Lung (tissue), 11 donors: ENCODE measurements at regions not wholly inside any gene's neighbourhood (a gene's known extent, or its start where the extent isn't known, plus 50 kb on each side); places are given as distances from the start of the nearest gene placed in this dataset.

Experiments used
- ATAC-seq: fragments of 200-7000 bp; cut with Tn5 transposase; one replicate; pipeline ENCODE4 v1.9.1; 2020; ENCODE audit warnings: moderate number of reproducible peaks; ENCODE audit not compliant: insufficient read depth, low FRiP score
- DNase-seq, 3 donors: peaks; one replicate each; pipeline ENCODE4 v3.0.0-alpha.2; 2013 to 2017
- H3K27ac ChIP-seq, 2 donors: one replicate each; pipeline ENCODE4 v1.5.1; 2013; ENCODE audit warnings: mild to moderate bottlenecking in 2 of 2, moderate library complexity in 2 of 2, control low read depth in 1 of 2, inconsistent platforms in 1 of 2, low read depth in 1 of 2, low read length in 1 of 2
- H3K27me3 ChIP-seq, 3 donors: one replicate each; pipeline ENCODE4 v1.5.1; 2013; ENCODE audit warnings: low read length in 2 of 3; ENCODE audit not compliant: control insufficient read depth in 3 of 3, insufficient read depth in 3 of 3
- H3K36me3 ChIP-seq, 4 donors: one replicate each; pipeline ENCODE4 v1.5.1; 2013; ENCODE audit warnings: low read length in 4 of 4, mild to moderate bottlenecking in 1 of 4, moderate library complexity in 1 of 4; ENCODE audit not compliant: control insufficient read depth in 4 of 4, insufficient read depth in 4 of 4
- H3K4me1 ChIP-seq, 5 donors: one replicate each; pipeline ENCODE4 v1.5.1; 2013; ENCODE audit warnings: low read length in 5 of 5, mild to moderate bottlenecking in 2 of 5, moderate library complexity in 1 of 5; ENCODE audit not compliant: control insufficient read depth in 5 of 5, insufficient read depth in 5 of 5
- H3K4me3 ChIP-seq: one replicate; pipeline ENCODE4 v1.5.1; 2013; ENCODE audit warnings: mild to moderate bottlenecking, control low read depth, moderate library complexity
- H3K9ac ChIP-seq, 2 donors: one replicate each; pipeline ENCODE4 v1.5.1; 2013; ENCODE audit warnings: low read length in 2 of 2, control low read depth in 1 of 2; ENCODE audit not compliant: insufficient read depth in 1 of 2
- H3K9me3 ChIP-seq, 4 donors: one replicate each; pipeline ENCODE4 v1.5.1; 2013; ENCODE audit warnings: low read length in 3 of 4, mild to moderate bottlenecking in 1 of 4, moderate library complexity in 1 of 4; ENCODE audit not compliant: control insufficient read depth in 4 of 4, insufficient read depth in 3 of 4
- CTCF ChIP-seq: IDR thresholded peaks from 2 replicates; pipeline ENCODE4 v1.5.1; 2012; ENCODE audit warnings: mild to moderate bottlenecking; ENCODE audit errors: control extremely low read depth, extremely low read depth
- WGBS, 2 donors: extraction: QIAGEN DNeasy Blood & Tissue Kit; methylation state at CpG; one replicate each; pipeline ENCODE4 v1.1.7; 2013; 5-methylcytosine and 5-hydroxymethylcytosine counted together
- donor health status: control.
- donor health status: control.
- donor health status: Bipolar disorder and iron deficiency.
- donor health status: healthy.
- donor health status: DM: yes; HTN: yes; CAD: no.

- no peak for TF ChIP-seq CTCF
- WGBS, 2 donors: 72 to 83% methylated on average over 1 of the region's 1 CpG
- Histone ChIP-seq H3K4me1 (no peaks in the 10 kb centered on the region), H3K4me3 (no peak overlapping the region), H3K27ac (no peak overlapping the region), H3K36me3 (no peaks in the 10 kb centered on the region), H3K9me3 (no peaks in the 10 kb centered on the region), H3K9ac (no peak overlapping the region), H3K27me3 (no peaks in the 10 kb centered on the region)
- DNase-seq (no peak), ATAC-seq (no peak)
These were observed 2208.6 kb downstream of the MRPL39 start for GRCh38 chr21:23398726-23399125.

GRCh38 chr21:23394458-23394857, 2212.8 kb downstream of the MRPL39 start:
- WGBS, 2 donors: 88 to 90% methylated on average over 2 of the region's 2 CpGs
- no peak overlapping the region for H3K27ac ChIP-seq
- DNase-seq (no peak), ATAC-seq (no peak)
- peaks cover 0 to 2% (median 0%) of the 10 kb centered on the region in 4 donors for H3K9me3 ChIP-seq
- no peak overlapping the region for H3K9ac ChIP-seq
- no peaks in the 10 kb centered on the region for H3K4me1 ChIP-seq
- no peak overlapping the region for H3K4me3 ChIP-seq
- no peak for TF ChIP-seq CTCF
- no peaks in the 10 kb centered on the region for H3K27me3 ChIP-seq
- H3K36me3 ChIP-seq: no peaks in the 10 kb centered on the region

DNA sequence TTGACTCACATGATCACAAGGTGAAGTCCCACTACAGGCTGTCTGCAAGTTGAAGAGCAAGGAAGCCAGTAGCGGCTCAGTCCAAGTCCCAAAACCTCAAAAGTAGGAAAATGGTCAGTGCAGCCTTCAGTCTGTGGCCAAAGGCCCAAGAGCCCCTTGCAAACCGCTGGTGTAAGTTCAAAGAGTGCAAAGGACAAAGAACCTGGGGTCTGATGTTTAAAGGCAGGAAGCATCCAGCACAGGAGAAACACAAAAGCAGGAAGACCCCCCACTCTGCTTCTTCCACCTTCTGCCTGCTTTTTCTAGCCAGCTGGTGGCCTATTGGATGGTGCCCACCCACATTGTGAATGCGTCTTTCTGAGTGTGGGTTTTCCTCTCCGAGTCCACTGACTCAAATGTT, 2222.6 kb downstream of the MRPL39 start:
- H3K9me3 ChIP-seq: no peaks in the 10 kb centered on the region
- no peaks in the 10 kb centered on the region for H3K4me1 ChIP-seq
- no peak overlapping the region for H3K27ac ChIP-seq
- no peak for TF ChIP-seq CTCF
- no peak overlapping the region for H3K9ac ChIP-seq
- H3K4me3 ChIP-seq: no peak overlapping the region
- no peaks in the 10 kb centered on the region for H3K27me3 ChIP-seq
- ATAC-seq (no peak), DNase-seq (peak in 2 of 3 donors; percentile 2)
- no peaks in the 10 kb centered on the region for H3K36me3 ChIP-seq
- WGBS, 2 donors: 44 to 49% methylated on average over 4 of the region's 4 CpGs

DNA sequence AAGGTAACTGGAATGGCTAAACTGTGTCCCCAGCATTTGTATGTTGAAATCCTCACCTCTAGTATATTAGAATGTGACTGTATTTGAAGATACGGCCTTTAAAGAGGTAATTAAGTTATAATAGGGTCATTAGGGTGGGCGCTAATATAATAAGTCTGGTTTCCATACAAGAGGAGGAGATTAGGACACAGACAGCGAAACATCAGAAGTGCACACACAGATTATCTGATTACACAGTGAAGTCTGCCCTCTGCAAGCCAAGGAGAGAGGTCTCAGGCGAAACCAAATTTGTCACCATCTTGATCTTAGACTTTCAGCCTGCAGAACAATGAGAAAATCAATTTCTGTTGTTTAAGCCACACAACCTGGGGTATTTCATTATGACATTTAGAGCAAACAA, 2233.1 kb downstream of the MRPL39 start:
- Histone ChIP-seq H3K9me3 (peaks cover 0 to 3% (median 0%) of the 10 kb centered on the region in 4 donors), H3K27me3 (no peaks in the 10 kb centered on the region), H3K36me3 (no peaks in the 10 kb centered on the region), H3K27ac (no peak overlapping the region), H3K4me3 (no peak overlapping the region), H3K4me1 (no peaks in the 10 kb centered on the region), H3K9ac (no peak overlapping the region)
- DNase-seq: no peak
- WGBS, 2 donors: 84 to 94% methylated on average over 4 of the region's 4 CpGs
- no peak for TF ChIP-seq CTCF
- no peak for ATAC-seq
